Keratinocyte (primary cell): ENCODE measurements at regions not wholly inside any gene's neighbourhood (a gene's known extent, or its start where the extent isn't known, plus 50 kb on each side); places are given as distances from the start of the nearest gene placed in this dataset.

Source experiments
- DNase-seq: peaks from one replicate; pipeline ENCODE4 v3.0.0-alpha.2; 2011; ENCODE audit warnings: low read depth, missing footprints, low spot score
- FAIRE-seq: peaks from 2 replicates; lab custom pipeline; 2011; peaks lifted over from hg19 to GRCh38; lab: Jason Lieb, UNC
- H2AFZ ChIP-seq: 2 replicates; pipeline ENCODE4 v1.6.0; 2012; ENCODE audit warnings: low read length, control low read depth, inconsistent platforms; ENCODE audit not compliant: control insufficient read depth
- H3K27ac ChIP-seq: 2 replicates; pipeline ENCODE4 v1.5.1; 2011; ENCODE audit warnings: low read length; ENCODE audit not compliant: control insufficient read depth, insufficient read depth
- H3K27me3 ChIP-seq: 3 replicates; pipeline ENCODE4 v1.6.0; 2011; ENCODE audit warnings: low read length; ENCODE audit not compliant: control insufficient read depth, insufficient read depth; ENCODE audit errors: extremely low read depth
- H3K36me3 ChIP-seq, 2 experiments: 2 replicates in 1 of 2; 3 replicates in 1 of 2; pipeline ENCODE4 v1.5.1; 2011; ENCODE audit warnings: low read length in 2 of 2, mild to moderate bottlenecking in 1 of 2; ENCODE audit not compliant: control insufficient read depth in 2 of 2, insufficient read depth in 2 of 2; ENCODE audit errors: extremely low read depth in 1 of 2
- H3K4me1 ChIP-seq: 3 replicates; pipeline ENCODE4 v1.5.1; 2011; ENCODE audit warnings: low read length; ENCODE audit not compliant: control insufficient read depth, insufficient read depth; ENCODE audit errors: extremely low read depth
- H3K4me2 ChIP-seq: 3 replicates; pipeline ENCODE4 v1.6.0; 2011; ENCODE audit warnings: low read depth, low read length; ENCODE audit not compliant: control insufficient read depth, insufficient read depth; ENCODE audit errors: extremely low read depth
- H3K4me3 ChIP-seq, 3 experiments: fragments of 200-600 bp in 1 of 3; sonication (generic) in 1 of 3; 2 replicates in 2 of 3; 3 replicates in 1 of 3; pipeline ENCODE4 v1.5.1; 2011 to 2016; ENCODE audit warnings: low read length in 3 of 3, mild to moderate bottlenecking in 3 of 3, control low read depth in 2 of 3, inconsistent platforms in 1 of 3, low read depth in 1 of 3, mixed read lengths in 1 of 3, mixed run types in 1 of 3, moderate library complexity in 1 of 3; ENCODE audit not compliant: control insufficient read depth in 2 of 3, insufficient read depth in 2 of 3; ENCODE audit errors: extremely low read depth in 1 of 3
- H3K79me2 ChIP-seq: 2 replicates; pipeline ENCODE4 v1.6.0; 2012; ENCODE audit warnings: low read length; ENCODE audit not compliant: control insufficient read depth, insufficient read depth
- H3K9ac ChIP-seq: 3 replicates; pipeline ENCODE4 v1.6.0; 2011; ENCODE audit warnings: low read length; ENCODE audit not compliant: control insufficient read depth, insufficient read depth; ENCODE audit errors: extremely low read depth
- H3K9me1 ChIP-seq: 3 replicates; pipeline ENCODE4 v1.6.0; 2011; ENCODE audit warnings: low read length; ENCODE audit not compliant: control insufficient read depth, insufficient read depth; ENCODE audit errors: extremely low read depth
- H3K9me3 ChIP-seq: 2 replicates; pipeline ENCODE4 v1.5.1; 2012; ENCODE audit warnings: low read depth, low read length; ENCODE audit not compliant: control insufficient read depth
- H4K20me1 ChIP-seq: 3 replicates; pipeline ENCODE4 v1.6.0; 2011; ENCODE audit warnings: low read length; ENCODE audit not compliant: control insufficient read depth, insufficient read depth; ENCODE audit errors: extremely low read depth
- EZH2 ChIP-seq: IDR thresholded peaks from one replicate; pipeline ENCODE4 v1.6.1; 2012; ENCODE audit warnings: inconsistent platforms, mild to moderate bottlenecking, low read length, moderate library complexity
- dilution Hi-C: fragments of 300-500 bp; cut with MboI; formaldehyde crosslinking; loops from one replicate; pipeline ENCODE4 v1.7.0; 2020; ENCODE audit warnings: low sequenced_read_pairs; ENCODE audit not compliant: extremely low pct_ligation_motif_present
- TF ChIP-seq, protein P1 (sequence below), 3 experiments: IDR thresholded peaks in 1 of 3; conservative IDR thresholded peaks in 1 of 3; optimal IDR thresholded peaks in 1 of 3; 2 replicates in 2 of 3; 3 replicates in 1 of 3; pipeline versions ENCODE3 to v1.5.1; 2011; ENCODE audit warnings: low read length in 3 of 3, mild to moderate bottlenecking in 3 of 3, moderate library complexity in 2 of 3, control low read depth in 1 of 3, inconsistent platforms in 1 of 3; ENCODE audit not compliant: insufficient read depth in 2 of 3; ENCODE audit errors: extremely low read depth in 1 of 3

DNA sequence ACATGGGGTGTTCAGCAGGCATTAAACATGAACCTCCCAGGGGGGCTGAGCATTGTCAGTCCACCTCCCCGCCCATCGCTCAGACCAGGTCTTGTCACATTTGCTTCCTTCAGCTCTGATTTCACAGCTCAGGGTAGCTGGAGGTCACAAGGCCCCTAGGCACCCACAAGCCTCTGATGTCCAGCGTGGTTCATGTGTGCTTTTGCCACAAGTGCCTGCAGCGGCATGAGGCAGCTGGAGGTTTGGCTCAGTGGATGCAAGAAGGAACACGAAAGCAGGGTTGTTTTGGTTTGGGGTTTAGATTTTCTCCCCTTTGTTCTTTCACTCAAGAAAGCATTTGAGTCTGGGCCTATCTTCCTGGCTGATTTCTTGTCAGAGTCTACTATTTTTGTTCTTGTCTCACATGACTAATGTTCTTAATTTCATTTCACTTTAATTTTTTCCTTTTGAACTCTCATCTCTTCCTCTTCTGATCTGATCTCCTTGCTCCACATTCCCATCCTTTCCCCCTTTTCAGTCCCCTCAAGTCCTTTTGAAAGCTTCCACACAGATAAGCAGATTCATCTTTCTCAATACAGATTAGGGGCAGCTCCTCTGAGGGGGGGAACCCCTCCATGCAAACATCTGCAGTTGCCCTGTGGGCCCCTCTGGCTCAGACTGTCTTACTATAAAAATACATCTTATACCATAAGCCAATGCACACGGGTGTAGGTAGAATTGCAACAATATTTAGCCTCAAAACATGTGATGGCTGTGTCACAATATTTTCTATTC, 68.1 kb upstream of the CEP85L start:
- H3K27ac ChIP-seq = no peak overlapping the region
- H3K79me2 ChIP-seq = no peaks in the 10 kb centered on the region
- dilution Hi-C loops = no loop called here
- H3K36me3 ChIP-seq = no peaks in the 10 kb centered on the region
- peaks cover 4% of the 10 kb centered on the region for H3K4me1 ChIP-seq
- no peak overlapping the region for H3K9ac ChIP-seq
- no peak for TF ChIP-seq EZH2
- TF ChIP-seq, protein P1, sequence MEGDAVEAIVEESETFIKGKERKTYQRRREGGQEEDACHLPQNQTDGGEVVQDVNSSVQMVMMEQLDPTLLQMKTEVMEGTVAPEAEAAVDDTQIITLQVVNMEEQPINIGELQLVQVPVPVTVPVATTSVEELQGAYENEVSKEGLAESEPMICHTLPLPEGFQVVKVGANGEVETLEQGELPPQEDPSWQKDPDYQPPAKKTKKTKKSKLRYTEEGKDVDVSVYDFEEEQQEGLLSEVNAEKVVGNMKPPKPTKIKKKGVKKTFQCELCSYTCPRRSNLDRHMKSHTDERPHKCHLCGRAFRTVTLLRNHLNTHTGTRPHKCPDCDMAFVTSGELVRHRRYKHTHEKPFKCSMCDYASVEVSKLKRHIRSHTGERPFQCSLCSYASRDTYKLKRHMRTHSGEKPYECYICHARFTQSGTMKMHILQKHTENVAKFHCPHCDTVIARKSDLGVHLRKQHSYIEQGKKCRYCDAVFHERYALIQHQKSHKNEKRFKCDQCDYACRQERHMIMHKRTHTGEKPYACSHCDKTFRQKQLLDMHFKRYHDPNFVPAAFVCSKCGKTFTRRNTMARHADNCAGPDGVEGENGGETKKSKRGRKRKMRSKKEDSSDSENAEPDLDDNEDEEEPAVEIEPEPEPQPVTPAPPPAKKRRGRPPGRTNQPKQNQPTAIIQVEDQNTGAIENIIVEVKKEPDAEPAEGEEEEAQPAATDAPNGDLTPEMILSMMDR (optimal IDR thresholded peaks at IDR 0.05 in 1 of 3, IDR thresholded peaks at IDR 0.05 in 1 of 3, conservative IDR thresholded peaks at IDR 0.05 in 1 of 3; ENCODE audit: extremely low read depth in 1 of 3, insufficient read depth in 2 of 3, low read length in 3 of 3) = no peak
- H3K4me3 ChIP-seq = no peak overlapping the region
- FAIRE-seq (no peak), DNase-seq (no peak)
- no peaks in the 10 kb centered on the region for H3K9me3 ChIP-seq
- no peak overlapping the region for H3K4me2 ChIP-seq
- H2AFZ ChIP-seq = no peak overlapping the region
- no peaks in the 10 kb centered on the region for H4K20me1 ChIP-seq
- H3K27me3 ChIP-seq = no peaks in the 10 kb centered on the region
- no peaks in the 10 kb centered on the region for H3K9me1 ChIP-seq

DNA sequence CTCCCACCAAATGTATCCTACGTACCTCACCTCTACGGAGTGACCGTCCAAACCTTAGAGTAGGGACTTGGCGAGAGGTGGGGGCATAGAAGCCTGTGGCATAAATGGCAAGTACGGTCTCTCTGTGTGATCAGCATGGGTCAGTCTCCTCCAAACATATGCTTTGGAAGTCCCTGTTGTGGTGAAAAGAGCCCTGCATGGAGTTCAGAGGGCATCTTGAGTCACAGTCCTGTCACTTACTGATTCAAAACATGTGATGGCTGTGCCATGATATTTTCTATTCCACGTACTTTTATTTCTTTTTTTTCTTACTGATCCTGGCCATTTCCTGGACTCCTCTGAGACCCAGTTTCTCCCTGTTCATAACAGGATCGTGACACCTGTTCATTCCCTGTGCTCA, 67.5 kb upstream of the CEP85L start:
- no peak overlapping the region for H3K9ac ChIP-seq
- DNase-seq = no peak
- H2AFZ ChIP-seq = no peak overlapping the region
- H3K4me2 ChIP-seq = no peak overlapping the region
- no peaks in the 10 kb centered on the region for H3K9me3 ChIP-seq
- no peak overlapping the region for H3K4me3 ChIP-seq
- dilution Hi-C loops = no loop called here
- no peaks in the 10 kb centered on the region for H3K27me3 ChIP-seq
- H4K20me1 ChIP-seq = no peaks in the 10 kb centered on the region
- TF ChIP-seq EZH2 = no peak
- TF ChIP-seq, protein P1 (optimal IDR thresholded peaks at IDR 0.05 in 1 of 3, IDR thresholded peaks at IDR 0.05 in 1 of 3, conservative IDR thresholded peaks at IDR 0.05 in 1 of 3; ENCODE audit: extremely low read depth in 1 of 3, insufficient read depth in 2 of 3, low read length in 3 of 3) = no peak
- H3K4me1 ChIP-seq = peaks cover 4% of the 10 kb centered on the region
- H3K9me1 ChIP-seq = no peaks in the 10 kb centered on the region
- H3K36me3 ChIP-seq = no peaks in the 10 kb centered on the region
- H3K79me2 ChIP-seq = no peaks in the 10 kb centered on the region
- no peak overlapping the region for H3K27ac ChIP-seq
- FAIRE-seq = no peak
